ENCODE measurements at regions not wholly inside any gene's neighbourhood (a gene's known extent, or its start where the extent isn't known, plus 50 kb on each side); places are given as distances from the start of the nearest gene placed in this dataset.

- DNase-seq = no peak
These were observed 137.9 kb upstream of the S100G start for GRCh38 chrX:16511796-16512776.

- DNase-seq = no peak
These were observed 133.6 kb upstream of the S100G start for GRCh38 chrX:16516232-16516876.

GRCh38 chrX:16517039-16517605, 132.8 kb upstream of the S100G start:
- no peak for DNase-seq

- no peak for DNase-seq
These were observed 131.8 kb upstream of the S100G start for GRCh38 chrX:16518131-16518530.

GRCh38 chrX:16524316-16524715, 125.6 kb upstream of the S100G start:
- DNase-seq = no peak

- DNase-seq = no peak
These were observed 124.0 kb upstream of the S100G start for GRCh38 chrX:16526003-16526402.

- no peak for DNase-seq
These were observed 121.3 kb upstream of the S100G start for GRCh38 chrX:16528620-16529019.
